Astrocyte (in vitro differentiated cells and primary cell): ENCODE measurements at regions not wholly inside any gene's neighbourhood (a gene's known extent, or its start where the extent isn't known, plus 50 kb on each side); places are given as distances from the start of the nearest gene placed in this dataset.

ENCODE experiments used
- DNase-seq: peaks from one replicate; pipeline ENCODE4 v3.0.0-alpha.2; 2010; ENCODE audit warnings: low read depth
- FAIRE-seq: peaks from 2 replicates; lab custom pipeline; 2011; peaks lifted over from hg19 to GRCh38; lab: Jason Lieb, UNC
- H2AFZ ChIP-seq: 2 replicates; pipeline ENCODE4 v1.6.0; 2012; ENCODE audit warnings: low read depth, low read length, inconsistent platforms
- H3K27ac ChIP-seq: 2 replicates; pipeline ENCODE4 v1.5.1; 2011; ENCODE audit warnings: low read depth, low read length, inconsistent platforms
- H3K27me3 ChIP-seq: 2 replicates; pipeline ENCODE4 v1.6.0; 2011; ENCODE audit warnings: low read length, inconsistent platforms; ENCODE audit not compliant: insufficient read depth
- H3K36me3 ChIP-seq: 2 replicates; pipeline ENCODE4 v1.5.1; 2011; ENCODE audit warnings: low read length, inconsistent platforms; ENCODE audit not compliant: insufficient read depth
- H3K4me1 ChIP-seq: 2 replicates; pipeline ENCODE4 v1.5.1; 2011; ENCODE audit warnings: low read length, inconsistent platforms; ENCODE audit not compliant: insufficient read depth
- H3K4me2 ChIP-seq: 2 replicates; pipeline ENCODE4 v1.6.0; 2012; ENCODE audit warnings: low read length, inconsistent platforms
- H3K4me3 ChIP-seq: 2 replicates; pipeline ENCODE4 v1.5.1; 2011; ENCODE audit warnings: low read depth, mild to moderate bottlenecking, low read length, inconsistent platforms; ENCODE audit not compliant: insufficient read depth
- H3K79me2 ChIP-seq: 2 replicates; pipeline ENCODE4 v1.6.0; 2012; ENCODE audit warnings: mild to moderate bottlenecking, low read length, inconsistent platforms; ENCODE audit not compliant: insufficient read depth
- H3K9ac ChIP-seq: 2 replicates; pipeline ENCODE4 v1.6.0; 2012; ENCODE audit warnings: mild to moderate bottlenecking, low read length, inconsistent platforms
- H3K9me3 ChIP-seq: 2 replicates; pipeline ENCODE4 v1.5.1; 2012; ENCODE audit warnings: low read depth, mild to moderate bottlenecking, low read length, inconsistent platforms; ENCODE audit not compliant: insufficient read depth
- H4K20me1 ChIP-seq: 2 replicates; pipeline ENCODE4 v1.6.0; 2012; ENCODE audit warnings: low read length, inconsistent platforms; ENCODE audit not compliant: insufficient read depth
- H3K27ac Mint-ChIP-seq: one replicate; pipeline ENCODE4 v1.8.0; 2021; ENCODE audit warnings: mild to moderate bottlenecking, mixed read lengths; ENCODE audit not compliant: unreplicated experiment
- H3K27me3 Mint-ChIP-seq: one replicate; pipeline ENCODE4 v1.8.0; 2021; ENCODE audit warnings: low read depth, mixed read lengths; ENCODE audit not compliant: unreplicated experiment
- H3K36me3 Mint-ChIP-seq: one replicate; pipeline ENCODE4 v1.8.0; 2021; ENCODE audit warnings: low read depth, mixed read lengths; ENCODE audit not compliant: unreplicated experiment
- H3K4me1 Mint-ChIP-seq: one replicate; pipeline ENCODE4 v1.8.0; 2021; ENCODE audit warnings: low read depth, mixed read lengths; ENCODE audit not compliant: unreplicated experiment
- H3K4me3 Mint-ChIP-seq: one replicate; pipeline ENCODE4 v1.8.0; 2021; ENCODE audit warnings: mild to moderate bottlenecking, moderate library complexity, mixed read lengths; ENCODE audit not compliant: unreplicated experiment
- H3K9me3 Mint-ChIP-seq: one replicate; pipeline ENCODE4 v1.8.0; 2021; ENCODE audit warnings: mild to moderate bottlenecking, mixed read lengths; ENCODE audit not compliant: unreplicated experiment
- CTCF ChIP-seq: IDR thresholded peaks from 2 replicates; pipeline ENCODE4 v1.5.1; 2011; ENCODE audit warnings: low read depth, mild to moderate bottlenecking, inconsistent platforms, low read length, moderate library complexity; ENCODE audit not compliant: insufficient read depth
- EZH2 ChIP-seq: IDR thresholded peaks from 2 replicates; pipeline ENCODE4 v1.6.1; 2012; ENCODE audit warnings: mild to moderate bottlenecking, low read length, inconsistent platforms; ENCODE audit not compliant: insufficient read depth

- no peaks in the 10 kb centered on the region for H3K27me3 Mint-ChIP-seq
- H3K4me1 ChIP-seq = no peaks in the 10 kb centered on the region
- H3K27ac ChIP-seq = no peak overlapping the region
- peaks cover 11% of the 10 kb centered on the region for H3K4me1 Mint-ChIP-seq
- H3K36me3 Mint-ChIP-seq = no peaks in the 10 kb centered on the region
- H3K4me3 ChIP-seq = no peak overlapping the region
- no peaks in the 10 kb centered on the region for H3K9me3 Mint-ChIP-seq
- no peaks in the 10 kb centered on the region for H3K36me3 ChIP-seq
- no peaks in the 10 kb centered on the region for H4K20me1 ChIP-seq
- no peaks in the 10 kb centered on the region for H3K9me3 ChIP-seq
- no peak for DNase-seq
- H3K79me2 ChIP-seq = no peaks in the 10 kb centered on the region
- TF ChIP-seq EZH2 (no peak), CTCF (no peak)
- H3K4me2 ChIP-seq = no peak overlapping the region
- no peak overlapping the region for H3K9ac ChIP-seq
- H2AFZ ChIP-seq = no peak overlapping the region
- H3K27ac Mint-ChIP-seq = no peak overlapping the region
- FAIRE-seq = no peak
- H3K4me3 Mint-ChIP-seq = no peak overlapping the region
- peaks cover 2% of the 10 kb centered on the region for H3K27me3 ChIP-seq
These were observed 201.4 kb upstream of the NRP1 start for GRCh38 chr10:33535866-33536265.

- Histone ChIP-seq H3K27me3 (peaks cover 2% of the 10 kb centered on the region), H3K9ac (no peak overlapping the region), H3K4me2 (no peak overlapping the region), H3K27ac (no peak overlapping the region), H3K4me1 (no peaks in the 10 kb centered on the region), H4K20me1 (no peaks in the 10 kb centered on the region), H3K9me3 (no peaks in the 10 kb centered on the region), H3K36me3 (no peaks in the 10 kb centered on the region), H3K4me3 (no peak overlapping the region), H3K79me2 (no peaks in the 10 kb centered on the region), H2AFZ (no peak overlapping the region)
- Mint-ChIP-seq H3K27me3 (no peaks in the 10 kb centered on the region), H3K4me3 (no peak overlapping the region), H3K9me3 (no peaks in the 10 kb centered on the region), H3K4me1 (peaks cover 11% of the 10 kb centered on the region), H3K36me3 (no peaks in the 10 kb centered on the region), H3K27ac (no peak overlapping the region)
- FAIRE-seq = no peak
- TF ChIP-seq CTCF (no peak), EZH2 (no peak)
- DNase-seq = no peak
These were observed 199.9 kb upstream of the NRP1 start for GRCh38 chr10:33534416-33534815.

GRCh38 chr10:33533612-33534011, 199.1 kb upstream of the NRP1 start:
- Histone ChIP-seq H3K9me3 (no peaks in the 10 kb centered on the region), H2AFZ (no peak overlapping the region), H3K4me3 (no peak overlapping the region), H3K4me2 (no peak overlapping the region), H3K27me3 (peaks cover 2% of the 10 kb centered on the region), H3K4me1 (no peaks in the 10 kb centered on the region), H3K9ac (no peak overlapping the region), H3K79me2 (no peaks in the 10 kb centered on the region), H4K20me1 (no peaks in the 10 kb centered on the region), H3K36me3 (no peaks in the 10 kb centered on the region), H3K27ac (no peak overlapping the region)
- H3K4me1 Mint-ChIP-seq = peaks cover 11% of the 10 kb centered on the region
- TF ChIP-seq EZH2 = no peak
- no peak for TF ChIP-seq CTCF
- no peak overlapping the region for H3K4me3 Mint-ChIP-seq
- H3K27ac Mint-ChIP-seq = no peak overlapping the region
- no peak for DNase-seq
- H3K36me3 Mint-ChIP-seq = no peaks in the 10 kb centered on the region
- no peaks in the 10 kb centered on the region for H3K9me3 Mint-ChIP-seq
- no peak for FAIRE-seq
- no peaks in the 10 kb centered on the region for H3K27me3 Mint-ChIP-seq
